ENCODE measurements at regions not wholly inside any gene's neighbourhood (a gene's known extent, or its start where the extent isn't known, plus 50 kb on each side); places are given as distances from the start of the nearest gene placed in this dataset.
A peak's percentile ranks its signal among the peaks of the same experiment; 100 is the strongest.

DNA sequence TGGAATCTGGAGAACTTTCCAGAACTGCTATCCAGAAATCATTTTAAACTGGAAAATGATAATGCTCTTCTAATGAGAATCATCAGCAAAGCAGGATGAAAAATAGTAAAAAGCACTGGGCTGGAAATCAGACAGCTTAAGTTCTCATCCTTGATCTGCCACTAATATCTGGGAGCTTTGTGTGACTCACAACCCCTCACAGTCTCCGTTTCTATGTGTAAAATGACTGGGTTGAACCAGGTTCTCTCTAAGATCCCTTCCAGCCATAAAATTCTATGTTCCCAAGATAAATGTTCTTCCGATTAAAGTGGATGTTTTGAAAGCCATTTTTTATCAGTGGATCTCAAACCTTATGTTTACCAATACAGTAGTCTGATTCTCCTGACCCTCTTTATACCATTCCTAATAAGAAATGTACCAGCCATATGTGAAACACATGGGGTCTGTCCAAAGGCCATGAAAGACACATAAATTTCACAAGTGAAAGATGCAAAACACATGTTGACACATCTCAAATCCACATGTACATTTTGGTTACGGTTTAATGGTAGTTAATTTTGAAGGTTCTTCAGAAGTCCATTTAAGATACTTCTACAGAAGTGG is 188.8 kb downstream of the EN1 start:
- DNase-seq, result no peak

DNA sequence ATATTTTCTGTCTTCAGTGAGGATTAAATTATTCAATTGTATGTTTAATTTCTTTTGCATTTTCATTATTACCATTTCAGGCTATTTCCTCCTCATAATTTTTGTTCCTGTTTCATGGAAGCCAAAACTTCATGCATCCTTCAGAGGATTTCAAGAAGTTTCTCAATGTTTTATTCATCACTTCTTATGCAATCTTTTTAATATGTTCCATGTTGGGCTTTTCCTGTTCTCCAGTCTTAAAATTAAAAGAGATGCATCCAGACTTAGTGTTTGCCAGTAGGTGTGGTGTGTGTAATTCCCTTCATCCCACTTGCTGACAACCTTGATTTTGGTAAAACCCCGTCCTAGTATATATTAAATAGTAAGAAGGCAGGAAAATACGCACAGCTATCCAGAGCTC is 190.0 kb downstream of the EN1 start:
- DNase-seq, result no peak

GRCh38 chr2:118654945-118655344 is 192.5 kb downstream of the EN1 start:
- no peak for DNase-seq

- no peak for DNase-seq
Observed at GRCh38 chr2:118650327-118650726, 197.1 kb downstream of the EN1 start.

GRCh38 chr2:118645876-118646275 is 201.6 kb downstream of the EN1 start:
- DNase-seq, result no peak

GRCh38 chr2:118644190-118644589 is 203.3 kb downstream of the EN1 start:
- no peak for DNase-seq

- peak; percentile 5 for DNase-seq
Observed at GRCh38 chr2:118643294-118643693, 204.2 kb downstream of the EN1 start.

GRCh38 chr2:118642501-118642900 is 204.9 kb downstream of the EN1 start:
- no peak for DNase-seq

DNA sequence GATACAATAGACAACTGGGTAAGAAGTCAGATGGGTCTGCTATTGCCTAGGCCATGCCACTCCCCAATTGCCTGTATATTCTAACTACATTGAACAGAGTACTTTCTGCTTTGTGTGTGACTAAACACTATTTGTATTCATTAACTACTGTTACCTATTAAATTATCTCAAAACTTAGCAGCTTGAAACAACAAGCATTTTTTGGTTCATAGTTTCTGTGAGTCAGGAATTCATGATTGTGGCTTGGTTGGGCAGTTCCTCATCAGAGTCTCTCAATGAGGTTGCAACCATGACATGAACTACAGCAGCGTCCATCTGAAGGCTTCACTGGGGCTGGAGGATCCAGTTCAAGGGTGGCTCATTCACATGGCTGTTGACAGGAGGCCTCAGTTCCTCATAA is 205.7 kb downstream of the EN1 start:
- DNase-seq, result no peak

DNA sequence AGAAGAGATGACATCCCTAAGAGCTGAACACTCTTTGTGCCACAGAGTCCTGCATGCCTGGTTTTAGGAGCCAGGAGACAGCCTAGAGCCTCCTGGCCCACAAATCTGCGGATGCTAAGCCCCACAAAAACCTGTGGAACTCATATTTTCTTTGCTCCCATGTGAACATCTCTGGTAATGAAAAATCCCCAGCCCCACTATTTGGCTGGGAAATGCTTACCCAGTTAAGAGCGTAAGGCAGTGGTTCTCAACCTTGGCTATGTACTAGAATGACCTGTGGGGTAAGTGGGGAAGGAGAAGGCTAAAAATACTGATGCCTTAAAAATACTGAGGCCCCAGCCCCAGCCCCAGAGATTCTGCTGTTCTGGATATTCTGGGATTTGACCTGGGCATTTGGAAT is 208.1 kb downstream of the EN1 start:
- DNase-seq, result no peak

DNA sequence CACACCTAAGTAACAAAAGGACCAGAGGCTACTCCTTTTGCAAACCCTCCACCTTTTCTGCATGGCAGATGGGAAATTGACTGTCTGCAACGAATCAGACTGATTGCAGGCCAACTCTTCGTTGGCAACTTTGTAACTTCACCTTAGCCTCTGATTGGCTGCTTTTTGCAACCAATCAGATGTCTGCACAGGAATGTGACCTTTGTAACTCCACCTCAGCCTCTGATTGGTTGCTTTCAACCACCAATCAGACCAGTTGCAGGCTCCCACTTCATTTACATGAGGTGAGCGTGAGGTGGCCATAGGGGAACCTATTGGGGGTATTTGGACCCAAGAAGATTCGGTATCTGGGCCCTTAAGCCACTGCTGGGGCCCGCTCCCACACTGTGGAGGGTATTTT is 209.0 kb downstream of the EN1 start:
- DNase-seq, result no peak

GRCh38 chr2:118635891-118636290 is 211.6 kb downstream of the EN1 start:
- DNase-seq, result no peak

GRCh38 chr2:118634876-118635275 is 212.6 kb downstream of the EN1 start:
- DNase-seq, result no peak

- DNase-seq, result no peak
Observed at GRCh38 chr2:118633371-118634018, 214.0 kb downstream of the EN1 start.

DNA sequence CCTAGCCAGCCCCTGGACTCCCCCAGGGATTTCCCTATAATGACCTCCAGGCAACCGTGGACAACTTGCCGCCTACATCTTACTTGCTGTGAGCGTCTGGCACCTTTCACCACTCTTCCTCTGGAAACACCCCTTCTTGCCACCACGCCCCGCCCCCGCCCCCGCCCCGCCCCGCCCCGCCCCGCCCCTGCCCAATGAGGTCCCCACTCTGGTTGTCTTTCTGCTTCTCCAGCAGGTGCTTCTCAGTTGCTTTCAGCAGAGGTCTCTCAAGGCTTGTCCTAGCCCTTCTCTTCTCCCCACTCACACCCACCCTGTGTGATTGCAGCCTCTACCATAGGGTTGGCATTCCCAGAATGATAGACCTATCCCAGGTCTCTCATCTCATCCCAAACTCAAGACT is 214.5 kb downstream of the EN1 start:
- no peak for DNase-seq

DNA sequence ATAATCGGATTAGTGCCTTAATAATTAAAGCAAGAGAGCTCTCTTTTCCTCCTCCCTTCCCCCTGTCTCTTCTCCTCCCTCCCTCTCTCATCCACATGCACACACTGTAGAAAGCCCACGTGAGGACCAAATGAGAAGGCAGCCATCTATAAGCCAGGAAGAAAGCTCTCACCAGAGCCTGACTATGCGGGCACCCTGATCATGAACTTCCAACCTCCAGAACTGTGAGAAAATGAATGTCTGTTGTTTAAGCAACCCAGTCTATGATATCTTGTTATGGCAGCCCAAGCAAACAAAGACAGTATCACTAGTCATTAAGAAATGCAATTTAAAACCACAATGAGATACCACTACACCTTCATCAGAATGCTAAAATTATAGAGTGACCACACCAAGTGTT is 220.3 kb downstream of the EN1 start:
- no peak for DNase-seq

- DNase-seq, result no peak
Observed at GRCh38 chr2:118622913-118623312, 224.5 kb downstream of the EN1 start.

DNA sequence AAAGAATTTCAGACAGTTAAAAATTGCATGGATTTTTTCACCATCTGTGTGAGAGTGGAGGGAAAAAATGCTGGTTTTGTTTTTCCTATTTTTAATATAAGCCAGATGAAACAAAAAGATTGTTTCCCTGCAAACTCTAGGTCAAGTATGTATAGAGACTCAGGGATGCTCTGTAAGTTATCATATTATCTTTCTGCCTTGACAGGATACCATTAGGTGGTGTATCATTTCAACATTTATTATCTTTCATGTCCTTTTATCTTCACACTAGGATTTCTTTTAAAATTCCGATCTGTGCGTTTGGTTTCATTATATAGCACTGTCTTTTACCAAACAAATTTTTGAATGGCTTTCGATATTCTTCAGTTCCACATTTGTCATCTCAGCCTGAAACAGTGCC is 225.3 kb downstream of the EN1 start:
- DNase-seq, result no peak

- no peak for DNase-seq
Observed at GRCh38 chr2:118618279-118618678, 229.2 kb downstream of the EN1 start.

GRCh38 chr2:118616432-118616831 is 231.0 kb downstream of the EN1 start:
- DNase-seq, result no peak

GRCh38 chr2:118614841-118615271 is 232.6 kb downstream of the EN1 start:
- DNase-seq, result no peak

DNA sequence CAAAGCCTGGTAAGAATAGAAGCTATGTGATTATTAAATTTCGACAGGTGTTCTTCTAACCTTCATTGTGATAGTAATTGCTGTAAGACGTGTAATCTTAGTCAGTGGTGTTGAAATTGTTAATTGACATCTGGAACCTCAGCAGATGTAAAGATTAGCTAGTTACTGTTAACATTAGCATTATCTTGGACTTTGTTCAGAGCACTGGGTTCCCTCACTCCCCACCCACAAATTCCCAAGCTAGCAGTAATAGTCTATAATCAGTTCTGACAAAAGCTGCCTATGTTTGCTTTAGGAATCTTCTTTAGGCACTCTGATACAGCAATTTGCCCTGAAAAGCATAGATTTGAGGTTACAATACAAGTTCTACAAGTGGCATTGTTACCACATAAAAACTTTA is 233.7 kb downstream of the EN1 start:
- no peak for DNase-seq

DNA sequence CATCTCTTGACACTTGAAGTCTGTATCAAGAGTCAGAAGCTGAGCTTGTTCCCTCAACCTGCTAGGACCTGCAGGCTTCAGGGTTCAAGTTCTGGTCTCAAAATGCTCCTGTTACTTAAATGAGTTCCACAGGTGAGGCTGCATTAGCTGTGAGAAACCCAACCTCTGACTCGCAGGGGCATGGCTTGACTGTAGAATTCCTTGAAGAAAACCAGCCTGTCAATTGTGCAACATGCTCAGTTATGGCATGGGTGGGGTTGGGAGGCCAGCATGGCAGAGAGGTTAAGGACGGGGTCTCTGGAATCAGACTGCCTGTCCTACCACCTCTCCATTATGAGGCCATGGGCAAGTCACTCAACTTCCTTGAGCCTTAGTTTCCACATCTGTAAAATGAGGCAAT is 235.8 kb downstream of the EN1 start:
- DNase-seq, result no peak

DNA sequence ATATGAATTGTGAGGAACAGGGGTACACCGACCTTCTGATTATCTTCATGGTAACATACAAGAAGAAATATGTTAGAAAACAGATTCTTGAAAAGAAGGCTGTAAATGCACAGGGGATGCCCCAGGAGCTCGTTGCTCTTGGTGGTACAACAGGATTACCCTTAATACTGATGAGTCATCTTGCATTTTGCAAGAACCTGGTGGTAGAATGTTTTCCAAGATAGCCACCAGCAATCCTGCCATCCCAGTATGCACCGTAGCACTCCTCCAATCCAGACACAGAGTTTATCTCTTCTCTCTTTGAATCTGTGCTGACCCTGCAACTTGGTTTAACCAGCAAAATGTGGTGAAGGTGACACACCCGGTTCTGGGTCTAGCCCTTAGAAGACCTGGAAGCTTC is 238.3 kb downstream of the EN1 start:
- DNase-seq, result no peak

- no peak for DNase-seq
Observed at GRCh38 chr2:118607641-118608040, 239.8 kb downstream of the EN1 start.
